SK-N-SH treated with all-trans-retinoic acid at 6 μM for 48 hours (cell line): ENCODE measurements at regions not wholly inside any gene's neighbourhood (a gene's known extent, or its start where the extent isn't known, plus 50 kb on each side); places are given as distances from the start of the nearest gene placed in this dataset.

Experiments
- ATAC-seq: fragments of 200-7000 bp; cut with Tn5 transposase; 3 replicates; pipeline ENCODE4 v1.9.1; 2020; ENCODE audit warnings: mild to moderate bottlenecking, moderate library complexity
- ARNTL ChIP-seq: fragments of 450-650 bp; formaldehyde crosslinking; IDR thresholded peaks from 2 replicates; pipeline ENCODE4 v1.5.0; 2020; ENCODE audit warnings: low read depth, mild to moderate bottlenecking, moderate library complexity, borderline replicate concordance
- BACH2 ChIP-seq: fragments of 250-450 bp; sonication (Bioruptor Pico); IDR thresholded peaks from 2 replicates; pipeline ENCODE4 v1.9.0; 2021; ENCODE audit warnings: mild to moderate bottlenecking, borderline replicate concordance
- ESRRG ChIP-seq: fragments of 250-450 bp; sonication (Bioruptor Pico); IDR thresholded peaks from 2 replicates; pipeline ENCODE4 v1.6.1; 2021; ENCODE audit warnings: mild to moderate bottlenecking
- GLIS3 ChIP-seq: fragments of 250-450 bp; sonication (Bioruptor Pico); IDR thresholded peaks from 2 replicates; pipeline ENCODE4 v1.5.0; 2020; ENCODE audit warnings: mild to moderate bottlenecking, moderate library complexity
- ISL1 ChIP-seq: fragments of 250-450 bp; sonication (Bioruptor Pico); IDR thresholded peaks from 2 replicates; pipeline ENCODE4 v2.1.2; 2022; ENCODE audit warnings: mild to moderate bottlenecking, moderate library complexity
- OSR1 ChIP-seq: fragments of 250-450 bp; sonication (Bioruptor Pico); IDR thresholded peaks from 2 replicates; pipeline ENCODE4 v1.8.0; 2022; ENCODE audit warnings: moderate library complexity, mild to moderate bottlenecking, inconsistent platforms
- POU6F1 ChIP-seq: fragments of 250-450 bp; sonication (Bioruptor Pico); IDR thresholded peaks from 2 replicates; pipeline ENCODE4 v1.8.0; 2021; ENCODE audit warnings: low read depth, mild to moderate bottlenecking, moderate library complexity, borderline replicate concordance
- PPARA ChIP-seq: fragments of 250-450 bp; sonication (Bioruptor Pico); IDR thresholded peaks from 2 replicates; pipeline ENCODE4 v1.5.0; 2020; ENCODE audit warnings: mild to moderate bottlenecking, borderline replicate concordance
- RARB ChIP-seq: fragments of 250-450 bp; sonication (Bioruptor Pico); IDR thresholded peaks from 2 replicates; pipeline ENCODE4 v1.8.0; 2021; ENCODE audit warnings: mild to moderate bottlenecking, moderate library complexity
- SNAI2 ChIP-seq: fragments of 250-450 bp; sonication (Bioruptor Pico); IDR thresholded peaks from 2 replicates; pipeline ENCODE4 v1.5.0; 2020; ENCODE audit warnings: mild to moderate bottlenecking, moderate library complexity
- TCF4 ChIP-seq: fragments of 250-450 bp; sonication (Bioruptor Pico); IDR thresholded peaks from 2 replicates; pipeline ENCODE4 v1.8.0; 2021; ENCODE audit warnings: mild to moderate bottlenecking, moderate library complexity, borderline replicate concordance
- TOX ChIP-seq: fragments of 250-450 bp; sonication (Bioruptor Pico); IDR thresholded peaks from 2 replicates; pipeline ENCODE4 v1.8.0; 2021; ENCODE audit warnings: mild to moderate bottlenecking, moderate library complexity, borderline replicate concordance
- TSHZ2 ChIP-seq: fragments of 250-450 bp; sonication (Bioruptor Pico); IDR thresholded peaks from 2 replicates; pipeline ENCODE4 v1.5.0; 2020; ENCODE audit warnings: mild to moderate bottlenecking, moderate library complexity
- ZC3H10 ChIP-seq: fragments of 250-450 bp; sonication (Bioruptor Pico); IDR thresholded peaks from 2 replicates; pipeline ENCODE4 v1.5.1; 2021; ENCODE audit warnings: mild to moderate bottlenecking, moderate library complexity
- ZFP3 ChIP-seq: fragments of 250-450 bp; sonication (Bioruptor Pico); IDR thresholded peaks from 2 replicates; pipeline ENCODE4 v1.5.0; 2020; ENCODE audit warnings: mild to moderate bottlenecking, moderate library complexity
- ZFP30 ChIP-seq: fragments of 450-650 bp; formaldehyde crosslinking; IDR thresholded peaks from 2 replicates; pipeline ENCODE4 v1.5.0; 2022; ENCODE audit warnings: mild to moderate bottlenecking, moderate library complexity
- ZNF8 ChIP-seq: fragments of 450-650 bp; formaldehyde crosslinking; IDR thresholded peaks from 2 replicates; pipeline ENCODE4 v1.5.0; 2020; ENCODE audit warnings: mild to moderate bottlenecking, moderate library complexity
- TF ChIP-seq, protein P1 (sequence below): fragments of 250-450 bp; sonication (Bioruptor Pico); IDR thresholded peaks from 2 replicates; pipeline ENCODE4 v1.5.1; 2021; ENCODE audit warnings: mild to moderate bottlenecking, moderate library complexity
- TF ChIP-seq, protein P2 (sequence below): fragments of 250-450 bp; sonication (Bioruptor Pico); IDR thresholded peaks from 2 replicates; pipeline ENCODE4 v1.8.0; 2020; ENCODE audit warnings: mild to moderate bottlenecking, moderate library complexity, borderline replicate concordance
- TF ChIP-seq, protein P3 (sequence below): fragments of 250-450 bp; sonication (Bioruptor Pico); IDR thresholded peaks from 2 replicates; pipeline ENCODE4 v1.5.1; 2020; ENCODE audit warnings: low read depth, mild to moderate bottlenecking, moderate library complexity

GRCh38 chr4:28523681-28524190 lies 1663.1 kb downstream of the STIM2 start (continued):
- TF ChIP-seq TSHZ2 (CRISPR knock-in tag) (no peak), TCF4 (CRISPR knock-in tag) (no peak), ZFP3 (CRISPR knock-in tag) (no peak), POU6F1 (CRISPR knock-in tag) (no peak), ZFP30 (CRISPR knock-in tag) (no peak), ARNTL (no peak)

GRCh38 chr4:28536124-28536523 lies 1675.5 kb downstream of the STIM2 start:
- no peak for ATAC-seq
- no peak for TF ChIP-seq BACH2 (CRISPR knock-in tag)
- TF ChIP-seq PPARA (CRISPR knock-in tag): no peak
- TF ChIP-seq, protein P1, sequence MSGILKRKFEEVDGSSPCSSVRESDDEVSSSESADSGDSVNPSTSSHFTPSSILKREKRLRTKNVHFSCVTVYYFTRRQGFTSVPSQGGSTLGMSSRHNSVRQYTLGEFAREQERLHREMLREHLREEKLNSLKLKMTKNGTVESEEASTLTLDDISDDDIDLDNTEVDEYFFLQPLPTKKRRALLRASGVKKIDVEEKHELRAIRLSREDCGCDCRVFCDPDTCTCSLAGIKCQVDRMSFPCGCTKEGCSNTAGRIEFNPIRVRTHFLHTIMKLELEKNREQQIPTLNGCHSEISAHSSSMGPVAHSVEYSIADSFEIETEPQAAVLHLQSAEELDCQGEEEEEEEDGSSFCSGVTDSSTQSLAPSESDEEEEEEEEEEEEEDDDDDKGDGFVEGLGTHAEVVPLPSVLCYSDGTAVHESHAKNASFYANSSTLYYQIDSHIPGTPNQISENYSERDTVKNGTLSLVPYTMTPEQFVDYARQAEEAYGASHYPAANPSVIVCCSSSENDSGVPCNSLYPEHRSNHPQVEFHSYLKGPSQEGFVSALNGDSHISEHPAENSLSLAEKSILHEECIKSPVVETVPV: no peak
- no peak for TF ChIP-seq ISL1
- no peak for TF ChIP-seq TOX
- TF ChIP-seq, protein P2, sequence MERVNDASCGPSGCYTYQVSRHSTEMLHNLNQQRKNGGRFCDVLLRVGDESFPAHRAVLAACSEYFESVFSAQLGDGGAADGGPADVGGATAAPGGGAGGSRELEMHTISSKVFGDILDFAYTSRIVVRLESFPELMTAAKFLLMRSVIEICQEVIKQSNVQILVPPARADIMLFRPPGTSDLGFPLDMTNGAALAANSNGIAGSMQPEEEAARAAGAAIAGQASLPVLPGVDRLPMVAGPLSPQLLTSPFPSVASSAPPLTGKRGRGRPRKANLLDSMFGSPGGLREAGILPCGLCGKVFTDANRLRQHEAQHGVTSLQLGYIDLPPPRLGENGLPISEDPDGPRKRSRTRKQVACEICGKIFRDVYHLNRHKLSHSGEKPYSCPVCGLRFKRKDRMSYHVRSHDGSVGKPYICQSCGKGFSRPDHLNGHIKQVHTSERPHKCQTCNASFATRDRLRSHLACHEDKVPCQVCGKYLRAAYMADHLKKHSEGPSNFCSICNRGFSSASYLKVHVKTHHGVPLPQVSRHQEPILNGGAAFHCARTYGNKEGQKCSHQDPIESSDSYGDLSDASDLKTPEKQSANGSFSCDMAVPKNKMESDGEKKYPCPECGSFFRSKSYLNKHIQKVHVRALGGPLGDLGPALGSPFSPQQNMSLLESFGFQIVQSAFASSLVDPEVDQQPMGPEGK (CRISPR knock-in tag): no peak
- no peak for TF ChIP-seq ESRRG (CRISPR knock-in tag)
- no peak for TF ChIP-seq OSR1 (CRISPR knock-in tag)
- TF ChIP-seq, protein P3, sequence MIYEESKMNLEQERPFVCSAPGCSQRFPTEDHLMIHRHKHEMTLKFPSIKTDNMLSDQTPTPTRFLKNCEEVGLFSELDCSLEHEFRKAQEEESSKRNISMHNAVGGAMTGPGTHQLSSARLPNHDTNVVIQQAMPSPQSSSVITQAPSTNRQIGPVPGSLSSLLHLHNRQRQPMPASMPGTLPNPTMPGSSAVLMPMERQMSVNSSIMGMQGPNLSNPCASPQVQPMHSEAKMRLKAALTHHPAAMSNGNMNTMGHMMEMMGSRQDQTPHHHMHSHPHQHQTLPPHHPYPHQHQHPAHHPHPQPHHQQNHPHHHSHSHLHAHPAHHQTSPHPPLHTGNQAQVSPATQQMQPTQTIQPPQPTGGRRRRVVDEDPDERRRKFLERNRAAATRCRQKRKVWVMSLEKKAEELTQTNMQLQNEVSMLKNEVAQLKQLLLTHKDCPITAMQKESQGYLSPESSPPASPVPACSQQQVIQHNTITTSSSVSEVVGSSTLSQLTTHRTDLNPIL (CRISPR knock-in tag): no peak
- TF ChIP-seq GLIS3 (CRISPR knock-in tag): no peak

DNA sequence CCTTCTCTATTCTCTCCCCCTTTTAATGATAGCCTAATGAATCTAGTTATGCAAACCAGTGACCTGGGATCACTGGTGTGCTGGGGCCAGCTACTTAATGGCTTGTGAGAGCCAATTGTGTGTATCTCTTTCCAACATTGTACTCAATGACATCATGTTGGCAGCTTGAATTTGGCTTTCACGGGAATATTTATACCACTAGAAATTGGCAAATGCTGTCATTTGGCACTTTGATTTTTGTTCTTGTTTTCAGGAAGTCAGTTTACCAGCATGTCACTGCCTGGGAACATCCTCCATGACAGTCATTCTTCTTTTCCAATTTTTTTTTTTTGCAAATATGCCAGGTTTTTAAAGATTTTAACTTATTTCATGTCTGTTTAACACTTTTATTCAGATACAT lies 1685.3 kb downstream of the STIM2 start:
- ATAC-seq: no peak
- TF ChIP-seq, protein P3 (CRISPR knock-in tag): no peak
- no peak for TF ChIP-seq OSR1 (CRISPR knock-in tag)
- no peak for TF ChIP-seq SNAI2 (CRISPR knock-in tag)
- no peak for TF ChIP-seq ZC3H10 (CRISPR knock-in tag)
- TF ChIP-seq ZNF8: no peak
- no peak for TF ChIP-seq ZFP30 (CRISPR knock-in tag)
- no peak for TF ChIP-seq RARB (CRISPR knock-in tag)
- TF ChIP-seq, protein P1: no peak
